NCI-H460 (cell line): ENCODE measurements at regions not wholly inside any gene's neighbourhood (a gene's known extent, or its start where the extent isn't known, plus 50 kb on each side); places are given as distances from the start of the nearest gene placed in this dataset.
"Not testable (repeated sequence)": the region's sequence is repeated elsewhere in the genome, so short reads cannot be mapped to it uniquely, and the experiment has no call there.

Experiments
- DNase-seq: peaks from one replicate; pipeline ENCODE4 v3.0.0-alpha.2; 2016; ENCODE audit warnings: low read depth; ENCODE audit errors: extremely low read depth

GRCh38 chrX:8030361-8030760 lies 103.1 kb upstream of the PNPLA4 start:
- no peak for DNase-seq

- no peak for DNase-seq
Measured at GRCh38 chrX:8027827-8028226, 100.6 kb upstream of the PNPLA4 start.

- DNase-seq: no peak
Measured at GRCh38 chrX:8025705-8026104, 98.5 kb upstream of the PNPLA4 start.

- DNase-seq: no peak
Measured at GRCh38 chrX:8018934-8019333, 91.7 kb upstream of the PNPLA4 start.

GRCh38 chrX:8010105-8010504 lies 82.9 kb upstream of the PNPLA4 start:
- no peak for DNase-seq

- DNase-seq: no peak
Measured at GRCh38 chrX:8005678-8006347, 78.6 kb upstream of the PNPLA4 start.

- DNase-seq: no peak
Measured at GRCh38 chrX:8003147-8003883, 76.1 kb upstream of the PNPLA4 start.

GRCh38 chrX:7996851-7997250 lies 69.6 kb upstream of the PNPLA4 start:
- DNase-seq: no peak

GRCh38 chrX:7996414-7996813 lies 69.2 kb upstream of the PNPLA4 start:
- peak; percentile 38 for DNase-seq

GRCh38 chrX:7993873-7994272 lies 66.7 kb upstream of the PNPLA4 start:
- DNase-seq: no peak

- not testable (repeated sequence) for DNase-seq
Measured at GRCh38 chrX:7988013-7988759, 61.0 kb upstream of the PNPLA4 start.

- DNase-seq: no peak
Measured at GRCh38 chrX:7987160-7988012, 60.2 kb upstream of the PNPLA4 start.

GRCh38 chrX:7986738-7987137 lies 59.5 kb upstream of the PNPLA4 start:
- not testable (repeated sequence) for DNase-seq

GRCh38 chrX:7985568-7985967 lies 58.4 kb upstream of the PNPLA4 start:
- no peak for DNase-seq

GRCh38 chrX:7983581-7983980 lies 56.4 kb upstream of the PNPLA4 start:
- DNase-seq: no peak
